ENCODE measurements at regions not wholly inside any gene's neighbourhood (a gene's known extent, or its start where the extent isn't known, plus 50 kb on each side); places are given as distances from the start of the nearest gene placed in this dataset.

GRCh38 chr2:2787301-2787907, 456.3 kb upstream of the MYT1L start:
- no peak for TF ChIP-seq CTCF (IDR thresholded peaks at IDR 0.05)
- no peak for TF ChIP-seq POLR2A (IDR thresholded peaks at IDR 0.05)

Measured in body of pancreas (tissue), 4 donors.